B cell (primary cell): ENCODE measurements at regions not wholly inside any gene's neighbourhood (a gene's known extent, or its start where the extent isn't known, plus 50 kb on each side); places are given as distances from the start of the nearest gene placed in this dataset.

ENCODE experiments used
- ATAC-seq: fragments of 200-7000 bp; cut with Tn5 transposase; one replicate; pipeline ENCODE4 v1.10.0; 2021; ENCODE audit warnings: low read depth, mild to moderate bottlenecking, moderate number of reproducible peaks, moderate library complexity
- CTCF ChIA-PET: fragments of 350-600 bp; sonication (Branson Sonifier 250); formaldehyde crosslinking; loops from one replicate; lab custom pipeline; 2021; ENCODE audit warnings: antibody characterized with exemption, inconsistent platforms; lab: Charles Lee
- POLR2A ChIA-PET: fragments of 350-600 bp; sonication (Branson Sonifier 250); formaldehyde crosslinking; loops from one replicate; lab custom pipeline; 2021; ENCODE audit warnings: antibody characterized with exemption; lab: Charles Lee
- DNase-seq: peaks from one replicate; pipeline ENCODE4 v3.0.0; 2013
- H2AFZ ChIP-seq: 2 replicates; pipeline ENCODE4 v1.6.1; 2012; ENCODE audit warnings: mild to moderate bottlenecking, low read depth, low read length; ENCODE audit not compliant: insufficient read depth, poor library complexity, severe bottlenecking
- H3K27ac ChIP-seq, 2 donors: 1 replicate in 1 of 2; 2 replicates in 1 of 2; pipeline ENCODE4 v1.5.1; 2012 to 2013; ENCODE audit warnings: low read length in 2 of 2, mild to moderate bottlenecking in 2 of 2, moderate library complexity in 1 of 2
- H3K27me3 ChIP-seq, 4 experiments: fragments of 200-600 bp in 1 of 4; sonication (generic) in 1 of 4; replicated peaks in 1 of 4; 1 replicate in 2 of 4; 2 replicates in 2 of 4; pipeline versions ENCODE4 v1.6.1 to v1.7.0; 2013 to 2016; ENCODE audit warnings: low read length in 3 of 4, mild to moderate bottlenecking in 2 of 4, mixed read lengths in 1 of 4, moderate library complexity in 1 of 4; ENCODE audit not compliant: insufficient read depth in 4 of 4, control insufficient read depth in 3 of 4; ENCODE audit errors: control extremely low read depth in 1 of 4
- H3K36me3 ChIP-seq, 2 experiments: replicated peaks in 1 of 2; 1 replicate in 1 of 2; 2 replicates in 1 of 2; pipeline versions ENCODE4 v1.6.1 to v1.7.1; 2013; ENCODE audit warnings: low read length in 1 of 2; ENCODE audit not compliant: insufficient read depth in 2 of 2, control insufficient read depth in 1 of 2; ENCODE audit errors: control extremely low read depth in 1 of 2, extremely low read depth in 1 of 2
- H3K4me1 ChIP-seq, 2 donors: fragments of 200-600 bp in 1 of 2; sonication (generic) in 1 of 2; 1 replicate in 1 of 2; 2 replicates in 1 of 2; pipeline versions ENCODE4 v1.5.1 to v1.6.1; 2013 to 2017; ENCODE audit warnings: low read length in 2 of 2; ENCODE audit not compliant: control insufficient read depth in 2 of 2, insufficient read depth in 2 of 2
- H3K4me2 ChIP-seq: replicated peaks from 2 replicates; pipeline ENCODE3; 2012; ENCODE audit warnings: mild to moderate bottlenecking, low read depth, low read length; ENCODE audit not compliant: poor library complexity, severe bottlenecking
- H3K4me3 ChIP-seq, 5 experiments: fragments of 200-600 bp in 1 of 5; sonication (generic) in 1 of 5; 1 replicate in 3 of 5; 2 replicates in 2 of 5; pipeline versions ENCODE4 v1.5.1 to v1.7.0; 2011 to 2016; ENCODE audit warnings: low read length in 4 of 5, mild to moderate bottlenecking in 4 of 5, low read depth in 2 of 5, control low read depth in 1 of 5, moderate library complexity in 1 of 5; ENCODE audit not compliant: insufficient read depth in 1 of 5; ENCODE audit errors: control extremely low read depth in 1 of 5, extremely low read depth in 1 of 5
- H3K79me2 ChIP-seq: fragments of 200-600 bp; sonication (generic); one replicate; pipeline ENCODE4 v1.6.0; 2016; ENCODE audit warnings: low read length; ENCODE audit not compliant: control insufficient read depth, insufficient read depth
- H3K9ac ChIP-seq: fragments of 200-600 bp; sonication (generic); 2 replicates; pipeline ENCODE4 v1.6.1; 2017; ENCODE audit warnings: mild to moderate bottlenecking, low read length, moderate library complexity
- H3K9me3 ChIP-seq, 3 donors: one replicate each; pipeline versions ENCODE4 v1.6.1 to v1.7.1; 2013; ENCODE audit warnings: low read length in 2 of 3; ENCODE audit not compliant: control insufficient read depth in 2 of 3, insufficient read depth in 1 of 3; ENCODE audit errors: control extremely low read depth in 1 of 3
- H4K20me1 ChIP-seq: 2 replicates; pipeline ENCODE4 v1.6.0; 2012; ENCODE audit warnings: mild to moderate bottlenecking, low read length; ENCODE audit not compliant: insufficient read depth, control insufficient read depth, poor library complexity, severe bottlenecking
- H3K27ac Mint-ChIP-seq: one replicate; pipeline ENCODE4 v1.8.0; 2021; ENCODE audit warnings: mixed read lengths
- H3K27me3 Mint-ChIP-seq: one replicate; pipeline ENCODE4 v1.8.0; 2021; ENCODE audit warnings: mixed read lengths
- H3K4me1 Mint-ChIP-seq: one replicate; pipeline ENCODE4 v1.8.0; 2021; ENCODE audit warnings: mixed read lengths
- H3K4me3 Mint-ChIP-seq: one replicate; pipeline ENCODE4 v1.8.0; 2021; ENCODE audit warnings: mixed read lengths
- H3K9me3 Mint-ChIP-seq: one replicate; pipeline ENCODE4 v1.8.0; 2022; ENCODE audit warnings: mixed read lengths; ENCODE audit not compliant: insufficient read depth
- CTCF ChIP-seq: fragments of 200-600 bp; IDR thresholded peaks from one replicate; pipeline ENCODE4 v1.8.0; 2022; ENCODE audit warnings: antibody characterized with exemption, mild to moderate bottlenecking
- EZH2 ChIP-seq: IDR thresholded peaks from 2 replicates; pipeline ENCODE4 v1.6.1; 2012; ENCODE audit warnings: borderline replicate concordance, low read depth, mild to moderate bottlenecking, moderate library complexity, low read length; ENCODE audit not compliant: insufficient read depth, poor library complexity, severe bottlenecking
- WGBS: methylation state at CpG from one replicate; pipeline ENCODE4 v1.1.5; 2013; ENCODE audit warnings: missing lambda C conversion rate; ENCODE audit not compliant: insufficient coverage; 5-methylcytosine and 5-hydroxymethylcytosine counted together
- intact Hi-C: fragments of 100-400 bp; cut with micrococcal nuclease; formaldehyde crosslinking; loops from one replicate; pipeline ENCODE4 v1.10.0; 2022

GRCh38 chr13:72313546-72313945 is 413.9 kb downstream of the MZT1 start:
- intact Hi-C loops, result no loop called here
- Histone ChIP-seq H4K20me1 (no peaks in the 10 kb centered on the region), H3K9ac (no peak overlapping the region), H3K4me3 (no peak overlapping the region), H3K79me2 (no peaks in the 10 kb centered on the region), H3K27ac (no peak overlapping the region), H3K4me1 (no peaks in the 10 kb centered on the region), H3K36me3 (no peaks in the 10 kb centered on the region), H3K9me3 (no peaks in the 10 kb centered on the region), H3K27me3 (no peaks in the 10 kb centered on the region), H3K4me2 (no peak overlapping the region), H2AFZ (no peak overlapping the region)
- H3K27ac Mint-ChIP-seq, result no peak overlapping the region
- ATAC-seq (no peak), DNase-seq (no peak)
- H3K4me3 Mint-ChIP-seq, result no peak overlapping the region
- TF ChIP-seq EZH2, result no peak
- no peak for TF ChIP-seq CTCF
- WGBS, result 89% methylated on average over 5 of the region's 7 CpGs
- CTCF ChIA-PET, result no interaction called here
- H3K9me3 Mint-ChIP-seq, result no peaks in the 10 kb centered on the region
- no peaks in the 10 kb centered on the region for H3K27me3 Mint-ChIP-seq
- H3K4me1 Mint-ChIP-seq, result no peaks in the 10 kb centered on the region
- POLR2A ChIA-PET, result no interaction called here

- Histone ChIP-seq H3K9me3 (no peaks in the 10 kb centered on the region), H3K79me2 (no peaks in the 10 kb centered on the region), H3K36me3 (no peaks in the 10 kb centered on the region), H3K4me1 (no peaks in the 10 kb centered on the region), H3K4me2 (no peak overlapping the region), H3K27me3 (no peaks in the 10 kb centered on the region), H3K9ac (no peak overlapping the region), H3K27ac (no peak overlapping the region), H2AFZ (no peak overlapping the region), H3K4me3 (no peak overlapping the region), H4K20me1 (no peaks in the 10 kb centered on the region)
- Mint-ChIP-seq H3K27me3 (no peaks in the 10 kb centered on the region), H3K4me3 (no peak overlapping the region), H3K9me3 (no peaks in the 10 kb centered on the region), H3K27ac (no peak overlapping the region), H3K4me1 (no peaks in the 10 kb centered on the region)
- ChIA-PET CTCF (no interaction called here), POLR2A (no interaction called here)
- TF ChIP-seq CTCF (no peak), EZH2 (no peak)
- 90% methylated on average over 4 of the region's 7 CpGs for WGBS
- DNase-seq, result no peak
- ATAC-seq, result no peak
- intact Hi-C loops, result no loop called here
Observed at GRCh38 chr13:72303941-72304746, 423.3 kb downstream of the MZT1 start.
